ENCODE measurements at regions not wholly inside any gene's neighbourhood (a gene's known extent, or its start where the extent isn't known, plus 50 kb on each side); places are given as distances from the start of the nearest gene placed in this dataset.

DNA sequence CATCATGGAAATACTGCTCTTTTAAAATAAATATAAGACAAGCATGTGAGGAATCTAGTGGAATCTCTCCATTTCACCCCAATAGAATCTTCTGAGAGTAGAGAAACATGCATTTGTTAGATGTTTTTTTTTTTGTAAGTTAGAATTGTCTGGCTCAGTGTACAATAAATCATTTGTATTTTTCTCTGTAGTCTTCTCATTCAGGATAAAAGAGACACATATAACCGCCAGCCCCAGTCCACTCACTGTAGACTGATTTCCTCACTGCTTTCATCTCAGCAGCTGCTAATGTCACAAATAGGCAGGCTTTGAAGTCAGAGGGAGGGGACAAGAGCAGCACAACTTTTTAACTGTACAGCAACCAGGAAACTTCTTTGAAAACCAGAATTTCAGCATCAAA lies 140.2 kb upstream of the RBMS3 start:
- TF ChIP-seq POLR2A (IDR thresholded peaks at IDR 0.05; ENCODE audit: low read depth) (no peak), POLR2AphosphoS5 (IDR thresholded peaks at IDR 0.05) (no peak), CTCF (IDR thresholded peaks at IDR 0.05) (no peak)

Data from esophagus muscularis mucosa (tissue), 3 donors.